ENCODE measurements at regions not wholly inside any gene's neighbourhood (a gene's known extent, or its start where the extent isn't known, plus 50 kb on each side); places are given as distances from the start of the nearest gene placed in this dataset.

GRCh38 chr5:125316391-125316790 lies 570.0 kb upstream of the ZNF608 start:
- BruUV-seq (replicated peaks) = no TSS peak
- TF ChIP-seq IRF1 (CRISPR knock-in tag; IDR thresholded peaks at IDR 0.05; ENCODE audit: low read depth) = no peak
- no peak for TF ChIP-seq REPIN1 (CRISPR knock-in tag; IDR thresholded peaks at IDR 0.05; ENCODE audit: borderline replicate concordance, low read depth)
- no peak for TF ChIP-seq ZNF501 (CRISPR knock-in tag; IDR thresholded peaks at IDR 0.05)
- TF ChIP-seq RERE (CRISPR knock-in tag; IDR thresholded peaks at IDR 0.05; ENCODE audit: low read depth) = no peak
- no peak for TF ChIP-seq SPEN (CRISPR knock-in tag; IDR thresholded peaks at IDR 0.05; ENCODE audit: low read depth)
- no peak for TF ChIP-seq DPF2 (CRISPR knock-in tag; IDR thresholded peaks at IDR 0.05; ENCODE audit: borderline replicate concordance, low read depth)
- TF ChIP-seq HOXD1 (CRISPR knock-in tag; IDR thresholded peaks at IDR 0.05) = no peak
- TF ChIP-seq FOXA3 (CRISPR knock-in tag; IDR thresholded peaks at IDR 0.05) = no peak
- TF ChIP-seq ZNF138 (CRISPR knock-in tag; IDR thresholded peaks at IDR 0.05; ENCODE audit: low read depth) = no peak
- no peak for TF ChIP-seq ZNF101 (CRISPR knock-in tag; IDR thresholded peaks at IDR 0.05; ENCODE audit: borderline replicate concordance, low read depth)
- TF ChIP-seq ZNF83 (CRISPR knock-in tag; IDR thresholded peaks at IDR 0.05; ENCODE audit: borderline replicate concordance) = no peak
- TF ChIP-seq ESRRA (CRISPR knock-in tag; IDR thresholded peaks at IDR 0.05; ENCODE audit: low read depth) = no peak
- no peak for TF ChIP-seq SMAD3 (CRISPR knock-in tag; IDR thresholded peaks at IDR 0.05)
- no peak for TF ChIP-seq ZNF333 (CRISPR knock-in tag; IDR thresholded peaks at IDR 0.05; ENCODE audit: borderline replicate concordance)
- no peak for TF ChIP-seq TFAP4 (IDR thresholded peaks at IDR 0.05; ENCODE audit: borderline replicate concordance, low read depth)
- no peak for TF ChIP-seq JARID2 (CRISPR knock-in tag; IDR thresholded peaks at IDR 0.05; ENCODE audit: insufficient replicate concordance)
- TF ChIP-seq THAP7 (CRISPR knock-in tag; IDR thresholded peaks at IDR 0.05) = no peak
- no peak for TF ChIP-seq TCF12 (IDR thresholded peaks at IDR 0.05)
- TF ChIP-seq TCF12 (CRISPR knock-in tag; IDR thresholded peaks at IDR 0.05) = no peak
- TF ChIP-seq ZSCAN31 (CRISPR knock-in tag; IDR thresholded peaks at IDR 0.05; ENCODE audit: low read depth) = no peak

More at GRCh38 chr5:125316391-125316790, 570.0 kb upstream of the ZNF608 start:
- DNase-seq (ENCODE audit: low spot score) (no peak), ATAC-seq (no peak), FAIRE-seq (no peak)
- Histone ChIP-seq H3K36me3 (replicated peaks in 1 of 2; ENCODE audit: control insufficient read depth in 1 of 2, insufficient read depth in 2 of 2, low read length in 2 of 2) (no peaks in the 10 kb centered on the region), H3K27me3 (ENCODE audit: control insufficient read depth in 1 of 2, insufficient read depth in 2 of 2, low read length in 2 of 2) (no peaks in the 10 kb centered on the region), H3K9ac (ENCODE audit: insufficient read depth, low read depth, low read length) (no peak overlapping the region), H3K27ac (ENCODE audit: extremely low read length, insufficient read depth, low read length) (no peak overlapping the region), H3K4me2 (ENCODE audit: low read depth, low read length) (no peak overlapping the region), H3K79me2 (ENCODE audit: insufficient read depth, low read length) (no peaks in the 10 kb centered on the region), H3K4me3 (replicated peaks in 1 of 3; ENCODE audit: insufficient read depth in 1 of 3, low read depth in 2 of 3, low read length in 3 of 3) (no peak overlapping the region), H3K4me1 (ENCODE audit: insufficient read depth, low read length) (no peaks in the 10 kb centered on the region), H4K20me1 (ENCODE audit: insufficient read depth, low read length) (no peaks in the 10 kb centered on the region), H2AFZ (ENCODE audit: low read length) (no peak overlapping the region), H3K9me3 (ENCODE audit: low read length) (peaks cover 8% of the 10 kb centered on the region)
- POLR2A ChIA-PET = no interaction called here
- in situ Hi-C loops (cut with HindIII; ENCODE audit: extremely low pct_ligation_motif_present, low pct_unique_long_range_greater_than_20kb) = no loop called here
- intact Hi-C loops (cut with micrococcal nuclease; ENCODE audit: unreplicated experiment) = no loop called here
- WGBS (ENCODE audit: low lambda C conversion rate) = 0% methylated on average over 3 of the region's 3 CpGs
- CTCF ChIA-PET (ENCODE audit: low intra/inter-chr PET ratio, low total read pairs) = no interaction called here

Data from HepG2 (cell line).